ENCODE measurements at regions not wholly inside any gene's neighbourhood (a gene's known extent, or its start where the extent isn't known, plus 50 kb on each side); places are given as distances from the start of the nearest gene placed in this dataset.

DNA sequence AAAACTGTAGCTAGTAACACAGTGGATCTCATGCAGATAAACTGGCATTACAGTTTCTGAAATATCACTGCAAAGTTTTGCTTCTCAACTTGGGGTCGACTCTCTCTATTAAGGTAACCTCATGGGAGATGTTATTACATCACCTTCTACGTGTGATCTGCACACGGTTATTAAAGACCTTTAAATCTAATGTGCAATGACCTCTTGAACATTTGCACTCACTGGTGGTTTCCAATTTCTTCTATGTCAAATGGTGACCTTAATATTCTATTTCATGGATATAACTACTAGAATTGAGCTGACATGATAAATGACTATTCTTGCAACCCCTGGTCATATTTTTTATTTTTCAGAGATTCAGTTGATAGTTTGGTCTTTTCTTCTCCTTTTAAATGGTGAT is 191.3 kb downstream of the PPP1R3A start:
- Histone ChIP-seq H3K4me3 (ENCODE audit: low read depth in 1 of 3, low read length in 3 of 3) (no peak overlapping the region), H3K27ac (ENCODE audit: low read depth in 1 of 2, low read length in 2 of 2) (no peak overlapping the region), H3K27me3 (ENCODE audit: control insufficient read depth in 4 of 4, insufficient read depth in 4 of 4, low read length in 3 of 4) (peaks cover 0 to 2% (median 0%) of the 10 kb centered on the region in 4 donors), H3K9ac (ENCODE audit: low read depth in 1 of 2, low read length in 2 of 2) (no peak overlapping the region), H3K9me3 (ENCODE audit: control insufficient read depth in 4 of 4, low read length in 3 of 4) (no peaks in the 10 kb centered on the region), H3K4me1 (ENCODE audit: control insufficient read depth in 4 of 4, insufficient read depth in 4 of 4, low read length in 3 of 4) (no peaks in the 10 kb centered on the region), H3K36me3 (ENCODE audit: control insufficient read depth in 4 of 4, insufficient read depth in 3 of 4, low read depth in 1 of 4, low read length in 3 of 4) (no peaks in the 10 kb centered on the region)
- WGBS, result 74% methylated on average over 3 of the region's 3 CpGs
- TF ChIP-seq HNF4G (IDR thresholded peaks at IDR 0.05) (no peak), TAF1 (conservative IDR thresholded peaks at IDR 0.05) (no peak), NR2F2 (IDR thresholded peaks at IDR 0.05) (no peak), JUND (IDR thresholded peaks at IDR 0.05) (no peak), HNF4A (conservative IDR thresholded peaks at IDR 0.05) (no peak), GABPA (IDR thresholded peaks at IDR 0.05 in 1 of 2, conservative IDR thresholded peaks at IDR 0.05 in 1 of 2) (no peak), RXRA (IDR thresholded peaks at IDR 0.05) (no peak)
- TF ChIP-seq, protein P1, sequence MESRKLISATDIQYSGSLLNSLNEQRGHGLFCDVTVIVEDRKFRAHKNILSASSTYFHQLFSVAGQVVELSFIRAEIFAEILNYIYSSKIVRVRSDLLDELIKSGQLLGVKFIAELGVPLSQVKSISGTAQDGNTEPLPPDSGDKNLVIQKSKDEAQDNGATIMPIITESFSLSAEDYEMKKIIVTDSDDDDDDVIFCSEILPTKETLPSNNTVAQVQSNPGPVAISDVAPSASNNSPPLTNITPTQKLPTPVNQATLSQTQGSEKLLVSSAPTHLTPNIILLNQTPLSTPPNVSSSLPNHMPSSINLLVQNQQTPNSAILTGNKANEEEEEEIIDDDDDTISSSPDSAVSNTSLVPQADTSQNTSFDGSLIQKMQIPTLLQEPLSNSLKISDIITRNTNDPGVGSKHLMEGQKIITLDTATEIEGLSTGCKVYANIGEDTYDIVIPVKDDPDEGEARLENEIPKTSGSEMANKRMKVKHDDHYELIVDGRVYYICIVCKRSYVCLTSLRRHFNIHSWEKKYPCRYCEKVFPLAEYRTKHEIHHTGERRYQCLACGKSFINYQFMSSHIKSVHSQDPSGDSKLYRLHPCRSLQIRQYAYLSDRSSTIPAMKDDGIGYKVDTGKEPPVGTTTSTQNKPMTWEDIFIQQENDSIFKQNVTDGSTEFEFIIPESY (IDR thresholded peaks at IDR 0.05), result no peak
- no peak for DNase-seq (ENCODE audit: low spot score)

DNA sequence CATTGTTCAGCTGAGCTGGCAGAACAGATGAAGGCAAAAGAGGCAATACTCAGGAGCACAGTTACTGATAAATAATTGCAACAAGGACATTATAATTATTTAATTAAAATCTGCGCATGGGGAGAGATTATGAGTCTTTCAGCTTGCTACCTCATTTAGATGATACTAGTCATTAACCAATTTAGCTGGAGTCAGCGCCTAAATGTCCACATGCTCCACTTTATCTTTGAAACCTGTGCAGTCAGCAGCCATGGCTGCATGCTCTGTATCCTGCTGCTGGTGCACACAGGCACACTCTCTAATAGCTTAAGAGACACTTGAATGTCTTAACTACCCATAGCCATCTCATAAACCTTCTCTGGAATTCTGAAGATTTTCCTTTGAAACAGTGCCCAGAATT is 196.8 kb downstream of the PPP1R3A start:
- H3K27me3 ChIP-seq (ENCODE audit: control insufficient read depth in 4 of 4, insufficient read depth in 4 of 4, low read length in 3 of 4), result peaks cover 0 to 2% (median 0%) of the 10 kb centered on the region in 4 donors
- H3K9ac ChIP-seq (ENCODE audit: low read depth in 1 of 2, low read length in 2 of 2), result no peak overlapping the region
- no peaks in the 10 kb centered on the region for H3K9me3 ChIP-seq (ENCODE audit: control insufficient read depth in 4 of 4, low read length in 3 of 4)
- no peak for DNase-seq (ENCODE audit: low spot score)
- no peak overlapping the region for H3K27ac ChIP-seq (ENCODE audit: low read depth in 1 of 2, low read length in 2 of 2)
- H3K36me3 ChIP-seq (ENCODE audit: control insufficient read depth in 4 of 4, insufficient read depth in 3 of 4, low read depth in 1 of 4, low read length in 3 of 4), result no peaks in the 10 kb centered on the region
- H3K4me1 ChIP-seq (ENCODE audit: control insufficient read depth in 4 of 4, insufficient read depth in 4 of 4, low read length in 3 of 4), result no peaks in the 10 kb centered on the region
- TF ChIP-seq, protein P1 (IDR thresholded peaks at IDR 0.05), result no peak
- TF ChIP-seq TAF1 (conservative IDR thresholded peaks at IDR 0.05) (no peak), HNF4A (conservative IDR thresholded peaks at IDR 0.05) (no peak), GABPA (IDR thresholded peaks at IDR 0.05 in 1 of 2, conservative IDR thresholded peaks at IDR 0.05 in 1 of 2) (no peak), FOXA2 (IDR thresholded peaks at IDR 0.05) (no peak), FOXA1 (IDR thresholded peaks at IDR 0.05) (no peak), JUND (IDR thresholded peaks at IDR 0.05) (no peak), HNF4G (IDR thresholded peaks at IDR 0.05) (no peak), NR2F2 (IDR thresholded peaks at IDR 0.05) (no peak)
- TF ChIP-seq, protein P2, sequence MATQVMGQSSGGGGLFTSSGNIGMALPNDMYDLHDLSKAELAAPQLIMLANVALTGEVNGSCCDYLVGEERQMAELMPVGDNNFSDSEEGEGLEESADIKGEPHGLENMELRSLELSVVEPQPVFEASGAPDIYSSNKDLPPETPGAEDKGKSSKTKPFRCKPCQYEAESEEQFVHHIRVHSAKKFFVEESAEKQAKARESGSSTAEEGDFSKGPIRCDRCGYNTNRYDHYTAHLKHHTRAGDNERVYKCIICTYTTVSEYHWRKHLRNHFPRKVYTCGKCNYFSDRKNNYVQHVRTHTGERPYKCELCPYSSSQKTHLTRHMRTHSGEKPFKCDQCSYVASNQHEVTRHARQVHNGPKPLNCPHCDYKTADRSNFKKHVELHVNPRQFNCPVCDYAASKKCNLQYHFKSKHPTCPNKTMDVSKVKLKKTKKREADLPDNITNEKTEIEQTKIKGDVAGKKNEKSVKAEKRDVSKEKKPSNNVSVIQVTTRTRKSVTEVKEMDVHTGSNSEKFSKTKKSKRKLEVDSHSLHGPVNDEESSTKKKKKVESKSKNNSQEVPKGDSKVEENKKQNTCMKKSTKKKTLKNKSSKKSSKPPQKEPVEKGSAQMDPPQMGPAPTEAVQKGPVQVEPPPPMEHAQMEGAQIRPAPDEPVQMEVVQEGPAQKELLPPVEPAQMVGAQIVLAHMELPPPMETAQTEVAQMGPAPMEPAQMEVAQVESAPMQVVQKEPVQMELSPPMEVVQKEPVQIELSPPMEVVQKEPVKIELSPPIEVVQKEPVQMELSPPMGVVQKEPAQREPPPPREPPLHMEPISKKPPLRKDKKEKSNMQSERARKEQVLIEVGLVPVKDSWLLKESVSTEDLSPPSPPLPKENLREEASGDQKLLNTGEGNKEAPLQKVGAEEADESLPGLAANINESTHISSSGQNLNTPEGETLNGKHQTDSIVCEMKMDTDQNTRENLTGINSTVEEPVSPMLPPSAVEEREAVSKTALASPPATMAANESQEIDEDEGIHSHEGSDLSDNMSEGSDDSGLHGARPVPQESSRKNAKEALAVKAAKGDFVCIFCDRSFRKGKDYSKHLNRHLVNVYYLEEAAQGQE (IDR thresholded peaks at IDR 0.05), result no peak
- TF ChIP-seq, protein P3, sequence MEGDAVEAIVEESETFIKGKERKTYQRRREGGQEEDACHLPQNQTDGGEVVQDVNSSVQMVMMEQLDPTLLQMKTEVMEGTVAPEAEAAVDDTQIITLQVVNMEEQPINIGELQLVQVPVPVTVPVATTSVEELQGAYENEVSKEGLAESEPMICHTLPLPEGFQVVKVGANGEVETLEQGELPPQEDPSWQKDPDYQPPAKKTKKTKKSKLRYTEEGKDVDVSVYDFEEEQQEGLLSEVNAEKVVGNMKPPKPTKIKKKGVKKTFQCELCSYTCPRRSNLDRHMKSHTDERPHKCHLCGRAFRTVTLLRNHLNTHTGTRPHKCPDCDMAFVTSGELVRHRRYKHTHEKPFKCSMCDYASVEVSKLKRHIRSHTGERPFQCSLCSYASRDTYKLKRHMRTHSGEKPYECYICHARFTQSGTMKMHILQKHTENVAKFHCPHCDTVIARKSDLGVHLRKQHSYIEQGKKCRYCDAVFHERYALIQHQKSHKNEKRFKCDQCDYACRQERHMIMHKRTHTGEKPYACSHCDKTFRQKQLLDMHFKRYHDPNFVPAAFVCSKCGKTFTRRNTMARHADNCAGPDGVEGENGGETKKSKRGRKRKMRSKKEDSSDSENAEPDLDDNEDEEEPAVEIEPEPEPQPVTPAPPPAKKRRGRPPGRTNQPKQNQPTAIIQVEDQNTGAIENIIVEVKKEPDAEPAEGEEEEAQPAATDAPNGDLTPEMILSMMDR (IDR thresholded peaks at IDR 0.05; ENCODE audit: low read depth, low read length, missing input control), result no peak
- TF ChIP-seq, protein P4, sequence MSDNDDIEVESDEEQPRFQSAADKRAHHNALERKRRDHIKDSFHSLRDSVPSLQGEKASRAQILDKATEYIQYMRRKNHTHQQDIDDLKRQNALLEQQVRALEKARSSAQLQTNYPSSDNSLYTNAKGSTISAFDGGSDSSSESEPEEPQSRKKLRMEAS (IDR thresholded peaks at IDR 0.05), result no peak
- 72% methylated on average over 2 of the region's 2 CpGs for WGBS
- no peak overlapping the region for H3K4me3 ChIP-seq (ENCODE audit: low read depth in 1 of 3, low read length in 3 of 3)

All from liver (tissue), 8 donors.